ENCODE measurements at regions not wholly inside any gene's neighbourhood (a gene's known extent, or its start where the extent isn't known, plus 50 kb on each side); places are given as distances from the start of the nearest gene placed in this dataset.

GRCh38 chr16:63689068-63689467 is 1432.8 kb downstream of the CDH11 start:
- DNase-seq, result no peak
- Mint-ChIP-seq H3K4me3 (no peak overlapping the region), H3K9me3 (no peaks in the 10 kb centered on the region; a peak in 1 of 5 replicates), H3K4me1 (peaks cover 4 to 6% of the 10 kb centered on the region in 2 experiments; a peak in 3 of 4 replicates), H3K36me3 (ENCODE audit: insufficient read depth in 1 of 3, low read depth in 3 of 3) (peaks cover 0 to 8% (median 0%) of the 10 kb centered on the region in 3 experiments; a peak in 3 of 7 replicates), H3K27ac (no peak overlapping the region), H3K27me3 (ENCODE audit: low read depth) (no peaks in the 10 kb centered on the region)
- H3K4ac ChIP-seq (ENCODE audit: low read depth, low read length), result no peak overlapping the region
- no peak overlapping the region for H3K9ac ChIP-seq (ENCODE audit: extremely low read depth, insufficient read length, low read length)
- no peaks in the 10 kb centered on the region for H3K9me3 ChIP-seq (ENCODE audit: control insufficient read depth, low read depth, low read length)
- H3K79me1 ChIP-seq (ENCODE audit: insufficient read depth, low read depth, low read length, poor library complexity, severe bottlenecking), result no peaks in the 10 kb centered on the region
- H2BK5ac ChIP-seq (ENCODE audit: insufficient read length, low read length), result no peak overlapping the region
- no peaks in the 10 kb centered on the region for H3K23me2 ChIP-seq (ENCODE audit: insufficient read length, low read depth, low read length, poor library complexity, severe bottlenecking)
- H4K20me1 ChIP-seq (ENCODE audit: control insufficient read depth, insufficient read depth, insufficient read length), result no peaks in the 10 kb centered on the region
- no peaks in the 10 kb centered on the region for H3K79me2 ChIP-seq (ENCODE audit: insufficient read depth, low read length)
- no peak overlapping the region for H2AK5ac ChIP-seq (ENCODE audit: insufficient read length, low read length)
- no peak overlapping the region for H4K91ac ChIP-seq (ENCODE audit: insufficient read length, low read depth, low read length)
- TF ChIP-seq, protein P1, sequence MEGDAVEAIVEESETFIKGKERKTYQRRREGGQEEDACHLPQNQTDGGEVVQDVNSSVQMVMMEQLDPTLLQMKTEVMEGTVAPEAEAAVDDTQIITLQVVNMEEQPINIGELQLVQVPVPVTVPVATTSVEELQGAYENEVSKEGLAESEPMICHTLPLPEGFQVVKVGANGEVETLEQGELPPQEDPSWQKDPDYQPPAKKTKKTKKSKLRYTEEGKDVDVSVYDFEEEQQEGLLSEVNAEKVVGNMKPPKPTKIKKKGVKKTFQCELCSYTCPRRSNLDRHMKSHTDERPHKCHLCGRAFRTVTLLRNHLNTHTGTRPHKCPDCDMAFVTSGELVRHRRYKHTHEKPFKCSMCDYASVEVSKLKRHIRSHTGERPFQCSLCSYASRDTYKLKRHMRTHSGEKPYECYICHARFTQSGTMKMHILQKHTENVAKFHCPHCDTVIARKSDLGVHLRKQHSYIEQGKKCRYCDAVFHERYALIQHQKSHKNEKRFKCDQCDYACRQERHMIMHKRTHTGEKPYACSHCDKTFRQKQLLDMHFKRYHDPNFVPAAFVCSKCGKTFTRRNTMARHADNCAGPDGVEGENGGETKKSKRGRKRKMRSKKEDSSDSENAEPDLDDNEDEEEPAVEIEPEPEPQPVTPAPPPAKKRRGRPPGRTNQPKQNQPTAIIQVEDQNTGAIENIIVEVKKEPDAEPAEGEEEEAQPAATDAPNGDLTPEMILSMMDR (conservative IDR thresholded peaks at IDR 0.05), result no peak
- no peak overlapping the region for H4K8ac ChIP-seq (replicated peaks; ENCODE audit: insufficient read length, low read depth, low read length)
- WGBS (ENCODE audit: extremely low coverage, insufficient read length, low lambda C conversion rate), result no CpG with 5 or more reads among the region's 4 CpGs
- H2BK15ac ChIP-seq (ENCODE audit: low read depth, low read length), result no peak overlapping the region
- H2BK120ac ChIP-seq (ENCODE audit: low read depth, low read length, poor library complexity, severe bottlenecking), result no peak overlapping the region
- H3K23ac ChIP-seq (ENCODE audit: insufficient read length, low read depth, low read length), result no peak overlapping the region
- no peak overlapping the region for H2BK12ac ChIP-seq (ENCODE audit: insufficient read length, low read depth, low read length)
- H3T11ph ChIP-seq (ENCODE audit: low read length), result no peak overlapping the region
- H3K14ac ChIP-seq (ENCODE audit: insufficient read depth, low read length), result no peak overlapping the region
- no peak overlapping the region for H4K5ac ChIP-seq (ENCODE audit: insufficient read length, low read depth, low read length)
- no peak overlapping the region for H2AFZ ChIP-seq (ENCODE audit: low read length)
- no peak overlapping the region for H3K27ac ChIP-seq (ENCODE audit: insufficient read length, low read depth, low read length)
- H3K56ac ChIP-seq (ENCODE audit: insufficient read length, low read depth, low read length), result no peak overlapping the region
- H2BK20ac ChIP-seq (ENCODE audit: low read depth, low read length, poor library complexity, severe bottlenecking), result no peak overlapping the region
- no peak overlapping the region for H3K4me2 ChIP-seq (ENCODE audit: insufficient read depth, insufficient read length, low read length)
- H3K18ac ChIP-seq (ENCODE audit: insufficient read length, low read depth, low read length), result no peak overlapping the region
- H3K27me3 ChIP-seq (ENCODE audit: insufficient read depth, low read length), result no peaks in the 10 kb centered on the region
- no peaks in the 10 kb centered on the region for H3K4me1 ChIP-seq (ENCODE audit: insufficient read depth, low read length)

Data from H9 (cell line).